ENCODE measurements at regions not wholly inside any gene's neighbourhood (a gene's known extent, or its start where the extent isn't known, plus 50 kb on each side); places are given as distances from the start of the nearest gene placed in this dataset.

DNA sequence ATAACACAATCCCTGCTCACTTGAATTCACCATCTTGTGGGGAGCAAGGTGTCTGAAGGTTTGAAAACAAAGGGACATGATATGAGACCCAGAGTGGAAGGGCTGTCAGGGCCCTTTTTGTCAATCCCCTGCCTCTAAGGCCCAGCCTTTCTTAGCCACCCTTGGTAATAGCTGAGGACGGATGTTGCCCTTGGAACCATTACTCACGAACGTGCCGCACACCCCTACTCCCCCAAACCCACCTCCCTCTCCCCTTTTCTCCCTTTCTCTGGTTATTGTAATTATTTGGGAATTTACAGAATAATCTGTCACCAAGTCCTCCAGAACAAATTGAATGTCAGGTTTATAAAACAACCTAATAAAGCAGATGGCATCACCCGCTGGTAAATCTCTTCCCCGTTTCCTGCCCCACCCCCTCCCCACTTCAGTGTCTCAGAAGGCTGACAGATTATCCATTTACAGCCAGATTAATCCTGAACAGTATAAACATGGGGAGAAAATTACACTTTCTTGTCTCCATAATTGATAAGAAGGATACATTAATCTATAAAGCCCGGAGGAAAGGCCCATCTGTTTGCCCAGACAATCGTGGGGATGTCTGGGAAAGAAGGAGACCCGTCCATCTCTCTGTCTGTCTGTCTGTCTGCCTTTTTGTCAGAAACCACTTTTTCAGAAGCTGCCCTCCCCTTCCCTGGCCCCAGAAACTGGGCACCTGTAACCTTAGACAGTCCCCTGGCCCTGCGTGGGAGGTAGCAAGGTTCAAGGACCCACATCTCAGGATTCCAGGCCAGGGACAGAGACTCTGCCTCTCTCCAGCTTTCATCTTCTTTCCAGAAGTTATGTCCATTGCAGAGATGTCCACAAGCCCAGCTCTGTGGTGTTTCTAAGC, 60.6 kb upstream of the CD34 start:
- no peak for DNase-seq (ENCODE audit: low read depth)

DNA sequence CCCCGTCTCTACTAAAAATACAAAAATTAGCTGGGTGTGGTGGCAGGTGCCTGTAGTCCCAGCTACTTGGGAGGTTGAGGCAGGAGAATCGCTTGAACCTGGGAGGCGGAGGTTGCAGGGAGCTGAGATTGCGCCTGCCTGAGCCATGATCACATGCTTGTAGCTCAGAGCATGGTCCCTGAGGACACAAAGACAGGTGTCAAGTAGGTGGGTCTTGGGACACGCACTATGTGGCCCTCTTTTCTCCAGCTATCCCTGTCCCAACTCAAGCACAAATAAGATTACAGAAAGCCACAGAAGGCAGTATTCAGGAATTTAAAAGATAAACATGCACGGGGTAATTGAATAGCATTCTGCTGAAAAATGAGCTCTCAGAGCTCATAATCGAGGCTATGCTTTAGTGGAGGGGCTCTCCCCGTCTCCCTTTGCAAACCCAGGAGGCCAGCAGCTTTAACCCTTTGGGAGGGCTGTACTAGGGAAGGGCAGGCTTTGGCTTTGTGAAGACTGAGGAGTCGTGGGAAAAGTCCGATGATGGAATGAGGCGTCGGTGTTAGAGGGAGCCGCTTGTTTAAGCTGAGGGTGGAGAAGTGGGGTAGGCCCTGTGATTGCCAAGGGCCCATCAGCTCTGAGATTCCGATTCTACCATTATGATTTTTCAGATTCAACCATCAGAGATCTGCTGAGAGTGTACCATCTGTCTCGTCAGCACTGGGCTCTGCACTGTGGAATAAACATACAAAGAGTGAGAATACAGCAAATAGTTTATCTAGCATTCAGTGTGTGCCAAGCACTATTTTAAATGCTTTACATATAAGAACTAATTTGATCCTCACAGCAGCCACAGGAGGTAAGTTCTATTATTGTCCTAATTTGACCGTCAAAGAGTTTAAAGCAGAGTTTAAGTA, 59.7 kb upstream of the CD34 start:
- no peak for DNase-seq (ENCODE audit: low read depth)

DNA sequence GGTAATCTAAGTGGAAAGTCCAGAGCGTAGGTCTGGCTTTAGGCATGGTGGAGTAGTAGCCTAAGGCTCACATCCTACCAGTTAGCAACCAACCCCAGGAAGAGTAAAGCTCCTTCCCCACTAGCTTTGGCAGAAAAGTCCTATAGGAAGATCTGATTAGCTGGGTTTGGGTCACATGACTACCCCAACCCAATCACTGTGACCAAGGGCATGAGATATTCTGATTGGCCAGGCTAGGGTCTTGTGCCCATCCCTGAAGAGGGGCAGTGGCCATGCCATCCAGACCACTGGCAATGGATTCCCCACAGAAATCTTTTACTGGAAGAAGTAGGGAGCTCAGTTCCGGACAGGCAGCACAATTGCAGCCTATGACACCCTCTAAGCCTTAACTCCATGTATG, 58.6 kb upstream of the CD34 start:
- no peak for DNase-seq (ENCODE audit: low read depth)

DNA sequence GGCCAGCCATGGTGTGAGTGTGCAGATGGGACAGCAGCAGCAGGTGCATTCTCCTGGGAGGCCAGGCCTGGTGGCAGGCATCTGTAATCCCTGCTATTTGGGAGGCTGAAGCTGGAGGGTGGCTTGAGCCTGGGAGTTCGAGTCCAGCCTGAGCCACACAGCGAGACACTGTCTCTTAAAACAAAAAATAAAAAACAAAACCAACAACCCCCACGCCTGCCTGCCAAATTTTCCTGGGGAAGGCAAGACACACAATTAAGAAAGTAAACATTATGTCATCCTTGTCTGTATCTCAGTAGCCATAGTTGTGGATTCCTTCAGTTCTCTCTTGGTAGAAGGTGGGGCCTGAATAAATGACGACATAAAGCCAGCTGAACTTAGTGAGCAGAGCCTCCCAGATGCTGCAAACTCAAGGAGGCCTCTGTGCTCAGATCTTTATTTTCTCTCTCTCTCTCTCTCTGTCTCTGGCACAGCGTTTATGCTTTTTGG, 57.6 kb upstream of the CD34 start:
- DNase-seq (ENCODE audit: low read depth), result no peak

DNA sequence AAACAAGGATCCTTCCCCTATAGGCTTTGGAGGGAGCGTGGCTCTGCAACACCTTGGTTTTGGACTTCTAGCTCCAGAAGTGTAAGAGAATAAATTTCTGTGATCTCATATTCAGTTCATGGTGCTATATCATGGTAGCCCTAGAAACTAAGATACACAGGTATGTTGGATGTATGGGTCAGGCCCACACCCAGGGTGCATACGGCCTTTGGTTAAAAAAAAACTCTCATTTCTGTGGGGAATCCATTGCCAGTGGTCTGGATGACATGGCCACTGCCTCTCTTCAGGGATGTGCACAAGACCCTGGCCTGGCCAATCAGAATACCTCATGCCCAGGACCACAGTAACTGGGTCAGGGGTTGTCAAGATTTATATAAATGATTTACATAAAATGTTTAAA, 56.8 kb upstream of the CD34 start:
- DNase-seq (ENCODE audit: low read depth), result no peak

DNA sequence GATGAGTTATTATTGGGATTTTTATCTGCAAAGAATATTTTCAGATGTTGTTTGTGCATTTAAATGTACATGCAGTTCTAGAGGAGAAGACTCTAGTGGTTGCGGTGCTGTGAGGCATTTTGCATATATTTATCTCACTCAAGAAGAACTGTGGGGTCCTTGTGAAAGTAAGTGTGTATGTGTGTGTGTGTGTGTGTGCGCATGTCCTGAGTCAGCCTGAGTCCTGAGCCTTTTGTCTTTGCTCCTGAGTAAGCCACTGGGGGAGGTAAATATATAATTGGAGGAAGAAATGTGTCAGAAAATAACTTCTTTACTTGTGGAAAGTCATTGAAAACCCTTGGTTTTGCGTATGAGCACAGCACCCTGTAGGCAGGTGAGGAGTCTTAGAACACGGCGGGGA, 55.6 kb upstream of the CD34 start:
- peak; percentile 28 for DNase-seq (ENCODE audit: low read depth)

DNA sequence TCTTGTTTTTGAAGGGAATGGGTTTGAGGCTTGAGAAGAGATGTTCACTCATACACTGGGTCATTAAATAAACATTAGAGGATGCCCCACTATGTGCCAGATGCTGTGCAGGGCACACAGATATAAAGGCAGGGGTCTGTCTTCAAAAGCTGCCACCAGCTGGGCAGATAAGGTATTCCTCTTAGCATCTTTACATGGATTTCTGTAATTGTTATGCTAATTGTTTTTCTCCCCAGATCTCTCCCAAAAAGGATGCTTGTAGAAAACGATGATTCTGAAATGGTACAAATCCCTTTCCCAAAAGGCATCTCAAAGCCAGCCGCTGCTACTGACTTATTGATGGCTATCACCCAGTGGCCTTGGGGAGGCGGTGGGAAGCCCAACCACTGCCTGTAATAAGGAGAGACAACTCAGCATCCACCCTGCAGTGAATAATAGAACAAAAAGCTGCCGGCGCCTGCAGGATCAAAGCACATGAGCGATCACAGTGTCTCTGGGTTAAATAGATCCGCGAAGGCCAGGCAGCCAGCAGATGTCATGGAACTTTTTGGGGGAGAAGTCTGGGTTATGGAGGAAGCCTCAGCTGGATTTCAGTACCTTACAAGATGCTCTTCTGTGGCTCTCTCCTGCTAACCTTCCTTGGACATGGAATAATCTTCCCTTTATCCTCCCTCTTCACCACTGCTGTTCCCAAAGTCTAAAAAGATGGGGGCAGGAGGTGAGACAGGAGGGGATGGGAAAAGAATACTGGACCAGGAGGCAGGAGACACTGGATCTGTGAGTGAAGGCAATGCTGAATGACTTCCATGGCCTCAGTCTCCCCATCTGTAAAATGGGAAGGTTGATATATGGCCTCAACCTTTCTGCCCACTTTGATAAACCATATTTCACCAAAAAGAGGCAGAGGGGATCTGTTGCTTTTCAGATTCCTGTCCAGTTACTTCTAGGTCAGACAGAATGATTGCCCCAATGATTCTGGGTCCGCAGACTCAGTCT, 54.8 kb upstream of the CD34 start:
- DNase-seq (ENCODE audit: low read depth), result peak; percentile 36

DNA sequence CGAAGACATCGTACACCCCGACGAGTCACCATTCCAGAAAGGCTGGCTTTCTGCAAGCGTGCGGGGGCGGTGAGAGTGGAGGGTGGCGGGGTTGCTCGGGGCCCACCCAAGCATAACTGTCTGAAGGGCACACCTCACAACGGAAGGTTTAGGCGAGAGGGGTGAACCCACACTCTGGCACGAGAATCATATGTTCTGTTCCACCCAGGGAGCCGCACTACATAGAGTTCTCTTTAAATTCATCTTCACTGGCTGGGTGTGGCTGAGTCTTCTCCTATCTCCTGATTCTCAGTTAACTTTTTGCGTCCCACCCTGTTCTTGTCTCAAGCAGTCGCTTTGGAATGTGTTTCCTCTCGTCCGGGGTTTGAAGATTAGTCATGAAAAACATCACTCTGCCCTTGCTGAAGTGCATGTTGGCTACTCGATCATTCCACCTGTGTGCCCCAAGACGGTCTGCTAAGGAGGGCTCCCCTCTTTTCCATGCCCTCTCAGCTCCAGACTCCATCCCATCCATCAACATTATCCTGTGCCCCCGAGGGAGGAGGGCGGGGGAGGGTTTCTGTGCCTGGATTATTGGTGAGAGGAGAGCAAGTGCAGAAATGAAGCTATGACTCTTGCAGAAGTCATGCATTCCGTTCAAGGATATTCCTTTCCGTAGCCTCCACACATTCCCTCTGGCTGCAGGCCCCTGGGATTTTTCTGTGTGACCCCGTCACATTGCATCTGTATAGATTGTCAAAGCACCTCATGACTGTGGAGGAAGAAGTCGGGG, 53.5 kb upstream of the CD34 start:
- DNase-seq (ENCODE audit: low read depth), result peak; percentile 86

DNA sequence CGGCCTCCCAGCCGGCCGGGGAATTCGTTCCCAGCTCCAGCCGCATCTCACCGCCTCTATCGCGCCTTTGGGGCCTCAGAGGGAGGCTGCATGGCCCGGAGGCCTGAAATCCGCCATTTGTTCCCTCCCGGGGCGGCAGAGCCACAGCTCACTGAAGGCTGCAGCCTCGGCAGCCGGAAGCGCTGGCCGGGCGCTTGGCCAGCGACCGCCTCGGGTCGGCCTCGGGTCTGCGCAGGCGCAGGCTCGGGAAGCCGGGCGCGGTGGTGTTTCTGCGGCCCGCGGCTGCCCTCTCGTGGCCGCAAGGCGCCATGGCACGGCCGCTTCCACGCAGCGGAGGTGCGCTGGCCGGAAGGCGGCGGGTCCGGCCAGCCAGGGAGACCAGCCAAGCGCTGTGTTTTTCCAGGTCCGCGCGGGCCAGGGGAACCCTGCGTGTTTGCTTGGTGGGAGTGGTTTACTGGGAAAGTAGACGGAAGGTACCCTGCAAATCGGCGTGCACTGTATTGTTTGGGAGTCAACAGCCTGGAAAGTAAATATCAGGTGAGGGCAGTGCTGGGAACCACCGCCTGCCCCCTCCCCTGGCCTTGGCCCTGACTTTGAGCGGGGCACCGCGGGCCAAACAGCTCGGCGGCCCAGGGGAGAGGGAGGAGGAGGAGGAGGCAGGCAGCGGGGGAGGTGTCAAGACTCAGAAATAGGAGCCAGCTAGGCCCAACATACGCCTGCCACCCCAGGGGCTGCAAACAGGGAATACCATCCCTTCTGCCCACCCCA, 52.7 kb upstream of the CD34 start:
- DNase-seq (ENCODE audit: low read depth), result peak; percentile 84

DNA sequence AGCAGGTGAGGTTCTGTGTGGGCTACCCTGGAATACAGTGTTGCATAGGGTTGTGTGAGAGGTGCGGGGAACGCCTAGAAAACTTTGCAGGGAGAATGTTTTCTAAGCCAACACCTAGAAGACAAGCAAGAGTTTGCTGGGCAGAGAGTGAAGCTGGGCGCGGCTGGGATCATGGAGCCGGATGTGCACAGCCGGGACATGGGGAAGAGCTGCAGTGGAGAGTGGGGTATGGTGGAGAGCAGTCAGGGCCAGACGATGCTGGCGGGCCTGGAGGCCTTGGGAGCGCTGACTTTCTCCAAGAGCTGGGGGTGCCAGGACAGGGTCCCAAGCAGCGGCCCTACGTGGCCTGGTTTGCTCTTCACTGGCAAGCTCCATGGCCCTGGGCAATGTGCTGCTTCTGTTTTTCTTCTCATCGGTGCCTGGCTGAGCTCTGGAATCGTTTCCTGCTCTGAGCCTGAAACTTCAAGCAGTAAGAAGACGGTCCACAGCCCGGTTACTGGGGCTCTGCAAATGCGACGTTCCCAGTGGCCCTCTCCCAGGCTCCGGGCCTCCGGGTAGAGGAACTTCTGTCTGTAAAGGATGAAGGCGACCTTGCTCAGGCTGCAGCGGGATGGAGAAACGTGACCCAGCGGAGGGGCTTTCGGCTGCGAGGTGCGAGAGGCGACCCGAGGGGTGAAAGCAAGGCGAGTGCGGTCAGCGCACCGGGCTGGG, 51.9 kb upstream of the CD34 start:
- DNase-seq (ENCODE audit: low read depth), result no peak

Measured in ELR (cell line).